ENCODE measurements at regions not wholly inside any gene's neighbourhood (a gene's known extent, or its start where the extent isn't known, plus 50 kb on each side); places are given as distances from the start of the nearest gene placed in this dataset.
A peak's percentile ranks its signal among the peaks of the same experiment; 100 is the strongest.

GRCh38 chr10:124268976-124269375, 149.7 kb downstream of the OAT start:
- no peaks in the 10 kb centered on the region for H3K4me1 Mint-ChIP-seq
- H3K4me3 ChIP-seq (ENCODE audit: low read length): no peak overlapping the region

GRCh38 chr10:124267911-124268549, 150.7 kb downstream of the OAT start:
- DNase-seq: no peak
- Mint-ChIP-seq H3K9me3 (peaks cover 17% of the 10 kb centered on the region), H3K36me3 (ENCODE audit: low read depth) (no peaks in the 10 kb centered on the region), H3K4me3 (no peak overlapping the region), H3K27ac (no peak overlapping the region), H3K4me1 (no peaks in the 10 kb centered on the region), H3K27me3 (ENCODE audit: insufficient read depth) (no peaks in the 10 kb centered on the region)
- Histone ChIP-seq H3K9me3 (ENCODE audit: control insufficient read depth, low read length) (peaks cover 5% of the 10 kb centered on the region), H3K27me3 (ENCODE audit: control insufficient read depth, insufficient read depth, low read length, poor library complexity, severe bottlenecking) (no peaks in the 10 kb centered on the region), H3K4me3 (ENCODE audit: low read length) (no peak overlapping the region), H3K4me1 (ENCODE audit: control insufficient read depth, insufficient read depth, low read length) (no peaks in the 10 kb centered on the region), H3K9ac (ENCODE audit: extremely low read depth, low read length, poor library complexity, severe bottlenecking) (no peak overlapping the region), H3K27ac (ENCODE audit: low read depth, low read length) (no peak overlapping the region), H3K36me3 (ENCODE audit: control insufficient read depth, insufficient read depth, low read length) (no peaks in the 10 kb centered on the region)
- WGBS, 2 experiments (ENCODE audit: insufficient coverage in 1 of 2, insufficient read length in 1 of 2): 67 to 74% methylated on average over 3 to 6 of the region's 6 CpGs
- no peak for TF ChIP-seq CTCF (conservative IDR thresholded peaks at IDR 0.05)

More at GRCh38 chr10:124268976-124269375, 149.7 kb downstream of the OAT start:
- Histone ChIP-seq H3K9ac (ENCODE audit: extremely low read depth, low read length, poor library complexity, severe bottlenecking) (no peak overlapping the region), H3K9me3 (ENCODE audit: control insufficient read depth, low read length) (peaks cover 13% of the 10 kb centered on the region), H3K27me3 (ENCODE audit: control insufficient read depth, insufficient read depth, low read length, poor library complexity, severe bottlenecking) (no peaks in the 10 kb centered on the region), H3K4me1 (ENCODE audit: control insufficient read depth, insufficient read depth, low read length) (no peaks in the 10 kb centered on the region), H3K36me3 (ENCODE audit: control insufficient read depth, insufficient read depth, low read length) (no peaks in the 10 kb centered on the region), H3K27ac (ENCODE audit: low read depth, low read length) (no peak overlapping the region)
- Mint-ChIP-seq H3K4me3 (no peak overlapping the region), H3K27ac (no peak overlapping the region), H3K36me3 (ENCODE audit: low read depth) (no peaks in the 10 kb centered on the region), H3K9me3 (peaks cover 23% of the 10 kb centered on the region), H3K27me3 (ENCODE audit: insufficient read depth) (no peaks in the 10 kb centered on the region)
- DNase-seq: no peak
- WGBS, 2 experiments (ENCODE audit: insufficient coverage in 1 of 2, insufficient read length in 1 of 2): 85 to 91% methylated on average over 3 to 5 of the region's 5 CpGs
- TF ChIP-seq CTCF (conservative IDR thresholded peaks at IDR 0.05): no peak

GRCh38 chr10:124267231-124267885, 151.4 kb downstream of the OAT start:
- TF ChIP-seq CTCF (conservative IDR thresholded peaks at IDR 0.05): no peak
- Histone ChIP-seq H3K4me3 (ENCODE audit: low read length) (no peak overlapping the region), H3K27me3 (ENCODE audit: control insufficient read depth, insufficient read depth, low read length, poor library complexity, severe bottlenecking) (no peaks in the 10 kb centered on the region), H3K27ac (ENCODE audit: low read depth, low read length) (no peak overlapping the region), H3K4me1 (ENCODE audit: control insufficient read depth, insufficient read depth, low read length) (no peaks in the 10 kb centered on the region), H3K36me3 (ENCODE audit: control insufficient read depth, insufficient read depth, low read length) (no peaks in the 10 kb centered on the region), H3K9ac (ENCODE audit: extremely low read depth, low read length, poor library complexity, severe bottlenecking) (no peak overlapping the region), H3K9me3 (ENCODE audit: control insufficient read depth, low read length) (no peaks in the 10 kb centered on the region)
- Mint-ChIP-seq H3K27ac (peak overlapping the region; percentile 20), H3K4me3 (no peak overlapping the region), H3K36me3 (ENCODE audit: low read depth) (no peaks in the 10 kb centered on the region), H3K9me3 (peaks cover 10% of the 10 kb centered on the region), H3K27me3 (ENCODE audit: insufficient read depth) (no peaks in the 10 kb centered on the region), H3K4me1 (no peaks in the 10 kb centered on the region)
- 91 to 98% methylated on average over 8 to 9 of the region's 9 CpGs for WGBS, 2 experiments (ENCODE audit: insufficient coverage in 1 of 2, insufficient read length in 1 of 2)
- no peak for DNase-seq
